GM18505 (cell line): ENCODE measurements at regions not wholly inside any gene's neighbourhood (a gene's known extent, or its start where the extent isn't known, plus 50 kb on each side); places are given as distances from the start of the nearest gene placed in this dataset.

Experiments used
- ATAC-seq: cut with Tn5 transposase; IDR thresholded peaks from one replicate; pipeline ENCODE4 v1.9.1; 2021; ENCODE audit not compliant: unreplicated experiment
- POLR2A ChIP-seq: IDR thresholded peaks from 4 replicates; pipeline ENCODE4 v1.6.1; 2011; ENCODE audit warnings: borderline replicate concordance; ENCODE audit not compliant: insufficient read depth, insufficient read length; ENCODE audit errors: extremely low read depth

GRCh38 chr5:28226407-28226806 lies 1188.0 kb upstream of the CDH9 start:
- TF ChIP-seq POLR2A = no peak
- ATAC-seq = no peak

DNA sequence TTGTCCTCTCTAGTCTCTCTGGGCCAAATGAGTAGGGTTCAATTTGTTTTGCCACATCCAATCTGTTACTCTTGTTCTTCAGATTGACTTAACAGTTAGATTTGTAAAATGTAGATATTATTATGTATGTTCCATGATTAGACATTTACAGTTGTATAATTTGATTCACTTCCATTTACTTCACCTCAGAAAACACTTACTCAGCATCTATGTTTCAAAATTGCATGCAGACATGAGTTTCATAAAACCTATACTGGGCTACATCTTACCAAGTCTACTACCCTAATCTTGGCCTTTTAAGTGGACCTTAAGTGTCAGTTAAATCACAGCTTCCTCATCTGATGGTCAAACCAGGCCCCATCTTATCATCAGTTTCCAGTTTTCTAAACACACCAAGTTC lies 1181.2 kb upstream of the CDH9 start:
- TF ChIP-seq POLR2A = no peak
- no peak for ATAC-seq

DNA sequence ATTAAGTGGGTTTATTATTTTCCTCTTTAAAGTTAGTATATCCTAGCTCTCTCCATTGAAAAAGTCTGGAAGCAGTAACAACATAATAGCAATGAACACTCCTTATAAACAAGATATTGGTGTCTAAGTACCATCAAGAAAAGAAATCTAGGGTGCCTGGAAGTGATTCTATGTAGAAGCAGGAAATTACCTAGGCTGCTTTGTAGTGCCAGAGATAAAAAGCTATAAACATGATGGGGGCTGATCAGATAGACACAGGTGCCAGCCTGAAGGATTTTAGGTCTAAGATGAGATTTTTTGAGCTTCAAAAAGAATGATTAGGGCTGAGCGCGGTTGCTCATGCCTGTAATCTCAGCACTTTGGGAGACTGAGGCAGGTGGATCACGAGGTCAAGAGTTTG lies 1179.3 kb upstream of the CDH9 start:
- TF ChIP-seq POLR2A = no peak
- ATAC-seq = no peak

DNA sequence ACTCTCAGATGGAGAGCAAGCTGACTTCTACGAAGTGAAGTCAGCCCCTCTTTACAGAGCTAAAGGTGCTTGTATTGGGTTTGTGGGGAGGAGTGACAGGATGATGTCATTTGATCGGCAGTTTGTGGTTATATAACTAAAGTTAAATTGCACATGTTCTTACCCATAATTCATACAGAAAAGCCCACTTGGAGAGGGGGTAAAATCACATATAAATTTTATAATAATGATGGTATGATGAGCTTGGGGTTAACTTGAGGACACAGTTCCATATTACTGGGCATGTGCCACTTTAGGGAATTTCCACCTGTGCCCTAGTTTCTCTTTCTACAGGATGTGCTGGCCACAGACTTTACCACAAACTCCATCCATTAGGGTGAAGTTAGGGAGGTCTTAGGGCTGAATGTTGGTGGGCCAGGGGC lies 1178.6 kb upstream of the CDH9 start:
- peak; percentile 78 for ATAC-seq
- TF ChIP-seq POLR2A = no peak

DNA sequence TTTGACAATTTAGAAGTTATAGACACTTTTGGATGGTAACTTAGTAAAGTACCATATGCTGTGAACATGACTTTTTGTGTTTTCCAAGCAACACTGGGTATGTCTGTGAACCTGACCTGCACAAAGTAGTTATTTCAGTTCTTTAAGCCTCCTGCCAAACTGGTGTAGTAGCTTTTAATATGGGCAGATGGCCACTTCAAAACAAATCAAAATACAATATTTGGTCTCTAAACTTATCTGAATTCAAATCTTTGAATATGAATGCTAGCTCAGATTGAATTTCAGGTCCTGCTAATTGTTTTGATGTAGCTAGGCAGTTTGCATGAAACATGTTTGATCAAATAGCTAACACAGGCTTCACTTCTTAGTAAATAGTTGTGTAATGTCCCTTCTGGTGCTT lies 1176.7 kb upstream of the CDH9 start:
- ATAC-seq = no peak
- TF ChIP-seq POLR2A = no peak

- no peak for TF ChIP-seq POLR2A
- ATAC-seq = no peak
These were observed 1175.9 kb upstream of the CDH9 start for GRCh38 chr5:28214292-28214691.

- ATAC-seq = no peak
- TF ChIP-seq POLR2A = no peak
These were observed 1170.0 kb upstream of the CDH9 start for GRCh38 chr5:28208356-28208755.

- TF ChIP-seq POLR2A = no peak
- no peak for ATAC-seq
These were observed 1151.6 kb upstream of the CDH9 start for GRCh38 chr5:28190011-28190410.

- ATAC-seq = no peak
- no peak for TF ChIP-seq POLR2A
These were observed 1136.3 kb upstream of the CDH9 start for GRCh38 chr5:28174691-28175090.

DNA sequence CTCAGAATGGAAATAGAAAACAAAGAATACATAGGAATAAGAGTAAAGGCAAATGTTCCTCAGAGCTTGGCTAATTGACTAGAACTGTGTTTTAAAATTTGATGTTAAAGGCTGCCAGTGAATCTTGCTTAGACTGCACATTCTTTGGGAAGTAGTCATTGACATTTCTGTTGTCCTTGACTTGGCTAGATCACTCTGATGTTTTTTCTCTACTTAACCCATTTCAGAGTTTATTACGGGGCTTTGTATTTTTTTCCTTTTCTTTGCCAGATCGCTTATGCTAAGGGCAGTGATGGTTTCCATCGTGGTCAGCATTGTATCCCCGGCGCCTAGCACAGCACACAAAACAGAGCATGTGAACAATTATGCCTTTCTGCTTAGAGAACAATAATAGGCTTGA lies 1126.7 kb upstream of the CDH9 start:
- ATAC-seq = no peak
- no peak for TF ChIP-seq POLR2A

DNA sequence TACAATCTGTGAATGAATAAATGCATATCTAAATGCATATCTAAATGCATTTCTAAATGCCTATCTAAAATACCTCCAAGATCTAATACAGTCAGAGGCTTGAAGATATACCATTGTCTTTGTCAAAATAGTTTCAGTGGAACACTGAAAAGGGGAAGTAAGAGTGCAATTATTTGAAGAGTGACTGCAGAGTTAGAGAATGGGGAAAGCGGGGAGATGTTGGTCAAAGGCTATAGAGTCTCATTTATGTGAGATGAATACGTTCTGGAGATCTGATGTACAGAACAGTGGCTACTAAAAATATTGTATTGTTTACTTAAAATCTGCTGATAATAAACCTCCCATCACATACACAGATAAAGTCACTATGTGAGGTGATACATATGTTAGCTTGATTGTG lies 1126.2 kb upstream of the CDH9 start:
- no peak for TF ChIP-seq POLR2A
- ATAC-seq = no peak

DNA sequence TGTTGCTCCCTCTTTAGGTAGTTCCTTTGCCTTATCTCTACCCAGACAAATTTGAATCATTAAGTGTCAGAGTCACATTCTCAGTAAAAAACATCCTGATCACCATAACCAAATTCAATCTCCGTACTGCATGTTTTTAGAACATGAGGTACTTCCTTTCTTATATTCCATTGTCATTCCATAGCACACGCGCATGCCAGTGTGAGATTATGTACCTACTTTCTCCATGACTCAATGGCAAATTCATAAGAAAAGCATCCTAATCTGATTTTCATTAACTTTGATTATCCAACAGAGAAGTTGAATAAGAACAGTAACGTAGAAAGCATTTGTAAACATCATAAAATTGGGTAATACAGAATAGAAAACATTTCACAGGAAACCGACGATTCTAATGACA lies 1118.6 kb upstream of the CDH9 start:
- TF ChIP-seq POLR2A = no peak
- no peak for ATAC-seq

- no peak for TF ChIP-seq POLR2A
- no peak for ATAC-seq
These were observed 1105.1 kb upstream of the CDH9 start for GRCh38 chr5:28143519-28143918.

DNA sequence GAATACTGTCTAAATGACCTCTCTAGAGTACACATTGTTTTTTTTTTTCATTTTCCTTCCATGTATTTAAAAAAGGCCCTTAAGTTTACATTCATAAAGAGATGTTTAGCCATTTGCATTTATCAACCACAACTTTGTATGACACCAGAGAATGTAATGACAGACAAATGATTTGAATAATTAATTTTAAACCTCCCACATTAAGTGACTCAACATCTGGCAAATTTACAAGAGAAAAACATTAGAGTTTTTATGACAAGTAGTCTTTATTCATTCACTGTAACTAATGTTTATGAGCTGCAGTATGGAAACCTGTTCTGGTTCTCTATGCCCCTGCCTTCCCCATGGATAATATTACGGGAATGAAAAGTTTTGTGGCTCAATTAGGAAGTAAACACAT lies 1093.8 kb upstream of the CDH9 start:
- TF ChIP-seq POLR2A = no peak

DNA sequence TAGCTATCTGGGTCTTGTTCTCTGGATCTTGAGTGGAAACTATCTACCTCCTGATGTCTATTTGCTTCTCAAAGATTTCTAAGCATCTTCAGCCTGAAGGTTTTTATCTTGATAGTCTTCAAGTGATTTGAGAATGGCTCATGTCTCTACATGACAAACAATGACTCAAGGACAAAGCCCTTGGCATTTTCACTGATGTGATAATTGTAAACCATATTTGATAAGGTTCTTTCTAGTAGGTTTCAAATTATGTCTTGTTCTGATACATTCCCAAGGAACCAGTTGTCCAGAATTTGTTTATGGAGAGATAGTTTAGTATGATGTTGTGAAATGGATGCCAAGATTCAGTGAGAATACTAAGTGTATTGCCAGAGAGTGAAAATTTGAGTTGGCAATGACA lies 1079.3 kb upstream of the CDH9 start:
- ATAC-seq = no peak
- no peak for TF ChIP-seq POLR2A

More for the DNA sequence above, 1093.8 kb upstream of the CDH9 start:
- ATAC-seq = no peak
